ENCODE measurements at regions not wholly inside any gene's neighbourhood (a gene's known extent, or its start where the extent isn't known, plus 50 kb on each side); places are given as distances from the start of the nearest gene placed in this dataset.
"Not testable (repeated sequence)": the region's sequence is repeated elsewhere in the genome, so short reads cannot be mapped to it uniquely, and the experiment has no call there.

DNA sequence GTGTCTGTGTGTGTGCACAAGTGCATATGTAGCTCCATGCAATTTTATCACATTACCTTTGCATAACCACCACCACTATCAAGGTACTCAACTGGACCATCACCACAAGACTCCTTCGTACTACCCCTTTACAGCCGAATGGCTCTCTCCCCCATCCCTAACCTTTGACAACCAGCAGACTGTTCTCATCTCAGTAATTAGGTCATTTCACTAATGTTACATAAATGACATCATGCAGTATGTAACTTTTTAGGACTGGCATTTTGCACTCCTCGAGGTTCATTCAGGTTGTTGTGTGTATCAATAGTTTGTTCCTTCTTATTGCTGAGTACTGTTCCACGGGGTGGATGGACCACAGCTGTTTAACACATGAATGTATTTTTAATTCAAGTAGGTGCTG lies 121.8 kb upstream of the SLC6A11 start:
- no peaks in the 10 kb centered on the region for H3K9me3 ChIP-seq (ENCODE audit: control insufficient read depth in 1 of 2, insufficient read depth in 1 of 2, low read depth in 1 of 2, low read length in 2 of 2)
- no peak for TF ChIP-seq TCF7L2 (IDR thresholded peaks at IDR 0.05; ENCODE audit: borderline replicate concordance, extremely low read depth, insufficient read depth, insufficient read length)
- TF ChIP-seq CEBPB (IDR thresholded peaks at IDR 0.05; ENCODE audit: low read depth), result no peak
- TF ChIP-seq, protein P1, sequence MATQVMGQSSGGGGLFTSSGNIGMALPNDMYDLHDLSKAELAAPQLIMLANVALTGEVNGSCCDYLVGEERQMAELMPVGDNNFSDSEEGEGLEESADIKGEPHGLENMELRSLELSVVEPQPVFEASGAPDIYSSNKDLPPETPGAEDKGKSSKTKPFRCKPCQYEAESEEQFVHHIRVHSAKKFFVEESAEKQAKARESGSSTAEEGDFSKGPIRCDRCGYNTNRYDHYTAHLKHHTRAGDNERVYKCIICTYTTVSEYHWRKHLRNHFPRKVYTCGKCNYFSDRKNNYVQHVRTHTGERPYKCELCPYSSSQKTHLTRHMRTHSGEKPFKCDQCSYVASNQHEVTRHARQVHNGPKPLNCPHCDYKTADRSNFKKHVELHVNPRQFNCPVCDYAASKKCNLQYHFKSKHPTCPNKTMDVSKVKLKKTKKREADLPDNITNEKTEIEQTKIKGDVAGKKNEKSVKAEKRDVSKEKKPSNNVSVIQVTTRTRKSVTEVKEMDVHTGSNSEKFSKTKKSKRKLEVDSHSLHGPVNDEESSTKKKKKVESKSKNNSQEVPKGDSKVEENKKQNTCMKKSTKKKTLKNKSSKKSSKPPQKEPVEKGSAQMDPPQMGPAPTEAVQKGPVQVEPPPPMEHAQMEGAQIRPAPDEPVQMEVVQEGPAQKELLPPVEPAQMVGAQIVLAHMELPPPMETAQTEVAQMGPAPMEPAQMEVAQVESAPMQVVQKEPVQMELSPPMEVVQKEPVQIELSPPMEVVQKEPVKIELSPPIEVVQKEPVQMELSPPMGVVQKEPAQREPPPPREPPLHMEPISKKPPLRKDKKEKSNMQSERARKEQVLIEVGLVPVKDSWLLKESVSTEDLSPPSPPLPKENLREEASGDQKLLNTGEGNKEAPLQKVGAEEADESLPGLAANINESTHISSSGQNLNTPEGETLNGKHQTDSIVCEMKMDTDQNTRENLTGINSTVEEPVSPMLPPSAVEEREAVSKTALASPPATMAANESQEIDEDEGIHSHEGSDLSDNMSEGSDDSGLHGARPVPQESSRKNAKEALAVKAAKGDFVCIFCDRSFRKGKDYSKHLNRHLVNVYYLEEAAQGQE (IDR thresholded peaks at IDR 0.05; ENCODE audit: low read depth), result no peak
- no peak for TF ChIP-seq ZFX (IDR thresholded peaks at IDR 0.05)
- no peak for TF ChIP-seq RAD21 (IDR thresholded peaks at IDR 0.05; ENCODE audit: low read depth)
- TF ChIP-seq POLR2AphosphoS5 (IDR thresholded peaks at IDR 0.05; ENCODE audit: low read depth, low read length), result no peak
- TF ChIP-seq CBX3 (IDR thresholded peaks at IDR 0.05; ENCODE audit: low read depth), result no peak
- no peak for TF ChIP-seq ZNF274 (IDR thresholded peaks at IDR 0.05; ENCODE audit: low read depth, low read length)
- TF ChIP-seq JUND (IDR thresholded peaks at IDR 0.05), result no peak
- TF ChIP-seq POLR2A (IDR thresholded peaks at IDR 0.05; ENCODE audit: borderline replicate concordance, extremely low read depth, insufficient read depth, insufficient read length), result no peak
- TF ChIP-seq SIN3A (IDR thresholded peaks at IDR 0.05; ENCODE audit: low read depth), result no peak
- TF ChIP-seq SRF (IDR thresholded peaks at IDR 0.05; ENCODE audit: low read depth), result no peak
- TF ChIP-seq, protein P2, sequence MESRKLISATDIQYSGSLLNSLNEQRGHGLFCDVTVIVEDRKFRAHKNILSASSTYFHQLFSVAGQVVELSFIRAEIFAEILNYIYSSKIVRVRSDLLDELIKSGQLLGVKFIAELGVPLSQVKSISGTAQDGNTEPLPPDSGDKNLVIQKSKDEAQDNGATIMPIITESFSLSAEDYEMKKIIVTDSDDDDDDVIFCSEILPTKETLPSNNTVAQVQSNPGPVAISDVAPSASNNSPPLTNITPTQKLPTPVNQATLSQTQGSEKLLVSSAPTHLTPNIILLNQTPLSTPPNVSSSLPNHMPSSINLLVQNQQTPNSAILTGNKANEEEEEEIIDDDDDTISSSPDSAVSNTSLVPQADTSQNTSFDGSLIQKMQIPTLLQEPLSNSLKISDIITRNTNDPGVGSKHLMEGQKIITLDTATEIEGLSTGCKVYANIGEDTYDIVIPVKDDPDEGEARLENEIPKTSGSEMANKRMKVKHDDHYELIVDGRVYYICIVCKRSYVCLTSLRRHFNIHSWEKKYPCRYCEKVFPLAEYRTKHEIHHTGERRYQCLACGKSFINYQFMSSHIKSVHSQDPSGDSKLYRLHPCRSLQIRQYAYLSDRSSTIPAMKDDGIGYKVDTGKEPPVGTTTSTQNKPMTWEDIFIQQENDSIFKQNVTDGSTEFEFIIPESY (IDR thresholded peaks at IDR 0.05; ENCODE audit: extremely low read depth, insufficient replicate concordance, low read length), result no peak
- TF ChIP-seq, protein P3, sequence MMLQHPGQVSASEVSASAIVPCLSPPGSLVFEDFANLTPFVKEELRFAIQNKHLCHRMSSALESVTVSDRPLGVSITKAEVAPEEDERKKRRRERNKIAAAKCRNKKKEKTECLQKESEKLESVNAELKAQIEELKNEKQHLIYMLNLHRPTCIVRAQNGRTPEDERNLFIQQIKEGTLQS (IDR thresholded peaks at IDR 0.05), result no peak
- TF ChIP-seq EZH2 (IDR thresholded peaks at IDR 0.05), result no peak
- no peak for TF ChIP-seq YY1 (IDR thresholded peaks at IDR 0.05; ENCODE audit: extremely low read depth, insufficient replicate concordance, low read depth, low read length)
- TF ChIP-seq, protein P4, sequence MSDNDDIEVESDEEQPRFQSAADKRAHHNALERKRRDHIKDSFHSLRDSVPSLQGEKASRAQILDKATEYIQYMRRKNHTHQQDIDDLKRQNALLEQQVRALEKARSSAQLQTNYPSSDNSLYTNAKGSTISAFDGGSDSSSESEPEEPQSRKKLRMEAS (IDR thresholded peaks at IDR 0.05), result no peak
- H3K27me3 ChIP-seq (ENCODE audit: insufficient read depth, low read length), result peaks cover 35% of the 10 kb centered on the region; the same call in 1 of the 2 replicates
- H3K79me2 ChIP-seq (ENCODE audit: insufficient read depth, low read length), result no peaks in the 10 kb centered on the region
- no peak overlapping the region for H3K27ac ChIP-seq (ENCODE audit: low read depth, low read length)
- H3K9ac ChIP-seq (ENCODE audit: low read length), result no peak overlapping the region
- ChIA-PET POLR2A (no interaction called here), RAD21 (ENCODE audit: low non-redundant PET in 1 of 2, low total read pairs in 2 of 2, uncharacterized antibody in 2 of 2, unreplicated experiment in 2 of 2) (no interaction called here), CTCF (no interaction called here)
- no peak overlapping the region for H3K4me2 ChIP-seq (ENCODE audit: low read length)
- no peak for ATAC-seq
- intact Hi-C loops (cut with micrococcal nuclease), result no loop called here
- H3K4me3 ChIP-seq (replicated peaks in 1 of 2; ENCODE audit: low read depth in 1 of 2, low read length in 2 of 2), result no peak overlapping the region
- H3K9me2 ChIP-seq (ENCODE audit: insufficient read depth), result no peaks in the 10 kb centered on the region
- no peaks in the 10 kb centered on the region for H3K36me3 ChIP-seq (ENCODE audit: control insufficient read depth in 1 of 2, insufficient read depth in 2 of 2, low read length in 2 of 2)
- H4K20me1 ChIP-seq (ENCODE audit: insufficient read depth), result no peaks in the 10 kb centered on the region
- BruUV-seq (replicated peaks), result no TSS peak
- H2AFZ ChIP-seq (ENCODE audit: low read depth, low read length, poor library complexity, severe bottlenecking), result no peak overlapping the region
- H3K4me1 ChIP-seq (ENCODE audit: control insufficient read depth in 1 of 2, insufficient read depth in 2 of 2, low read length in 2 of 2), result no peaks in the 10 kb centered on the region
- no peak for DNase-seq (ENCODE audit: low read depth, low spot score)

DNA sequence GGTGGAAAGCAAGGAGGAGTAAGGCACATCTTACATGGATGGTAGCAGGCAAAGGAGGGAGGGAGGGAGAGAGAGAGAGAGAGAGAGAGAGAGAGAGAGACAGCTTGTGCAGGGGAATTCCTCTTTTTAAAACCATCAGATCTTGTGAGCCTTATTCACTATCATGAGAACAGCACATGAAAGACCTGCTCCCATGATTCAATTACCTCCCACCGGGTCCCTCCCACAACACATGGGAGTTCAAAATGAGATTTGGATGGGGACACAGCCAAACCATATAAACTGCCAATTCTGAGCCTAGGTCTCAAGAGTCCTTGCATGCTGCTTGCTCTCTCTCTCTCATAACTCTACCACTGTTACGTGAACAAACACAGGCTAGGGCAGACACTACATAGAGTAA lies 120.8 kb upstream of the SLC6A11 start:
- CTCF ChIA-PET, ATAC-seq: not testable (repeated sequence)

More for the DNA sequence above, 120.8 kb upstream of the SLC6A11 start:
- H3K27me3 ChIP-seq (ENCODE audit: insufficient read depth, low read length), result peaks cover 31% of the 10 kb centered on the region; the same call in 1 of the 2 replicates
- intact Hi-C loops (cut with micrococcal nuclease); H3K9ac ChIP-seq (ENCODE audit: low read length); POLR2A ChIA-PET; H3K9me2 ChIP-seq (ENCODE audit: insufficient read depth); DNase-seq (ENCODE audit: low read depth, low spot score); H3K27ac ChIP-seq (ENCODE audit: low read depth, low read length); H3K4me3 ChIP-seq (replicated peaks in 1 of 2; ENCODE audit: low read depth in 1 of 2, low read length in 2 of 2); H2AFZ ChIP-seq (ENCODE audit: low read depth, low read length, poor library complexity, severe bottlenecking); H3K9me3 ChIP-seq (ENCODE audit: control insufficient read depth in 1 of 2, insufficient read depth in 1 of 2, low read depth in 1 of 2, low read length in 2 of 2); RAD21 ChIA-PET (ENCODE audit: low non-redundant PET in 1 of 2, low total read pairs in 2 of 2, uncharacterized antibody in 2 of 2, unreplicated experiment in 2 of 2); H3K4me1 ChIP-seq (ENCODE audit: control insufficient read depth in 1 of 2, insufficient read depth in 2 of 2, low read length in 2 of 2); BruUV-seq (replicated peaks); H3K79me2 ChIP-seq (ENCODE audit: insufficient read depth, low read length); H3K36me3 ChIP-seq (ENCODE audit: control insufficient read depth in 1 of 2, insufficient read depth in 2 of 2, low read length in 2 of 2); H4K20me1 ChIP-seq (ENCODE audit: insufficient read depth); H3K4me2 ChIP-seq (ENCODE audit: low read length): not testable (repeated sequence)

Measured in HCT116 (cell line).